Renal cortex interstitium (tissue), 11 donors: ENCODE measurements at regions not wholly inside any gene's neighbourhood (a gene's known extent, or its start where the extent isn't known, plus 50 kb on each side); places are given as distances from the start of the nearest gene placed in this dataset.
"Not testable (repeated sequence)": the region's sequence is repeated elsewhere in the genome, so short reads cannot be mapped to it uniquely, and the experiment has no call there.

ENCODE experiments used
- DNase-seq, 11 donors: peaks; one replicate each; pipeline ENCODE4 v3.0.0-alpha.2; 2013; ENCODE audit warnings: low read depth in 9 of 11, low spot score in 4 of 11; ENCODE audit errors: extremely low read depth in 1 of 11

- DNase-seq = no peak
Measured at GRCh38 chr16:9327253-9327652, 235.8 kb downstream of the HAPSTR1 start.

DNA sequence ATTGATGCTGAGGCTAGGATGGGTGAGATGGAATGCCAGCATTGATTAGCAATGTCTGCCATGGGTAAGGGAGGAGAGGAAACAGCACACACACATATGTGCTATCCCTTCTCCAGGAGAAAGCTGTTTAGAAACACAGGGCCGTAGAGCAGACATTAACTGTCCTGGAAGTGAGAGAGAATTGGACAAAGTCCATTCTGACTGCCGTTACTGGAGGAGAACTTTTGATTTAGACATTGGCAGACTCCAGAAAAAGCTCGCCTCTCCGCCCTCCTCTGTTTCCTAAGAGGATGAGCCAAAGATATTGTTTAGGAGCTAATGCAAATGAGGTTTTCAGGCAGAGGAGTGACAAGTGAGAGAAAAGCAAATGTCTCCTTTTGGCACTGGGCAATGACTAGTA is 237.0 kb downstream of the HAPSTR1 start:
- no peak for DNase-seq

- peak in 3 of 11 donors; percentile 28 to 45 (median 34) for DNase-seq
Measured at GRCh38 chr16:9330095-9330494, 238.7 kb downstream of the HAPSTR1 start.

DNA sequence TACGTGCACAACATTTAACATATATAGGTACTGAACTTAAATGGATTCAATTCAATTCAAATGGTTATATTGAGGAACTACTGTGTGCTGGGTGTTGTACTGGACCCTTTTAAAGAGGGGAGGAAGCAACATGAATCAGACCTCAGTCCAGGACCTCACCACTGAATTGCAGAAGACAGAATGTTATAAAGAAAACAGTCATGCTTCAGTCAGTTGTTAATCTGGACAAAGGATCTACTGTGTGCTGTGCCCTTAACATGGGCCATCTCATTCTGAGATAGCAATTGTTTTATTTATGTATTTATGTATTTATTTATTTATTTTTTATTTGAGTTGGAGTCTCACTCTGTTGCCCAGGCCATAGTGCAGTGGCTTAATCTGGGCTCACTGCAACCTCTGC is 240.1 kb downstream of the HAPSTR1 start:
- DNase-seq = no peak

GRCh38 chr16:9332574-9333148 is 241.2 kb downstream of the HAPSTR1 start:
- DNase-seq = no peak

DNA sequence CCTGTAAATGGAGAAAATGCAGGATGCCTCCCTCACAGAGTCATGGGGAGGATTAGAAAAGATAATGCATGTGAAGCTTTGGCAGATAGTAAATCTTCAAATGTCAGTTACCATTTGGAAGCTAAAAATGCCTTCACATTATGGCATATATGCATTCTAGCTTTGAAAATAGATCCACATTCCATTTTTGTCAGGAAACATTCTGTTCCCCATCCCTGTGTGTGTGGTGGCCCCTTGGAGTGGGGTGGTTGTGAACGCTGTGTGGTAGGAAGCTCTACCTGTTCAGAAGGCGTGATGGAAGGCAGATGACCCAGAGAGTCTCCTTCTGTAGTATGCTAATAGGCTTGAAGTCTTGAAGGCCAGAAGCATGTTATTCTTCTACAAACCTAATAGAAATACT is 242.0 kb downstream of the HAPSTR1 start:
- no peak for DNase-seq

DNA sequence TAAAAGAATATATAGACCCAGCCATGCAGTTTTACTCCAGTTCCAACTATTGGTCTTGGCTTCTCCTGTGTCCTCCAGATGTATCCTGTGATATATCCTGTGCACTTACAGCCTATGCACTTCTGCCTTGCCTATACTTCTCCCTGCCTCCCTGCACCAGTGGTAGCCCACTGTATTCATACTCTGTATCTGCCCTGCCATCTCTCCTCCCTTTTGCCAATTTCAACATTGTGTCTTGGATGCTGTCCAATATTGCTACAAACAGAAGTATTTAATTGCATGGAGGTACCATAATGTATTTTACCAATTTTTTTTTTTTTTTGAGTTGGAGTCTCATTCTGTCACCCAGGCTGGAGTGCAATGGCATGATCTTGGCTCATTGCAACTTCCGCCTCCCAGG is 242.7 kb downstream of the HAPSTR1 start:
- no peak for DNase-seq

GRCh38 chr16:9337308-9338032 is 246.0 kb downstream of the HAPSTR1 start:
- DNase-seq = no peak

- DNase-seq = no peak
Measured at GRCh38 chr16:9338068-9338467, 246.6 kb downstream of the HAPSTR1 start.

DNA sequence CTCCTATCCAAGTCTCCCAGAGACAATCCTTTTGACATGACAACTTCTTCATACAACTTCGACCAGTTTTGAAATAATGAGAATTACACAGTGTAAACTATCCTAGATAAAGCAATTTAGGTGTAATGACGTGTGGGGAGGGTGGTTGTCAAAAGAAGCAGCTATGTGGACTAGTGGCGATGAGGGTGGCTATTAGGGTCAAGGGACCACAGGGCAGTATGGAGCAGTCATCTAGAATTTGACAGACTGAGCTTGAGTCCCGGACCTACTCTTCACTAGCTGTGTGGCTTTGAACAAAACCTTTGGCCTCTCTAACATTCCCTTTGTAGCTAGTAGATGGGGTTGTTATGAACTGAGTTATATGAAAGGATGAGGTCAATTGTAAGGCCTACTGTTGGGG is 247.1 kb downstream of the HAPSTR1 start:
- no peak for DNase-seq

- DNase-seq = no peak
Measured at GRCh38 chr16:9340526-9341256, 249.2 kb downstream of the HAPSTR1 start.

GRCh38 chr16:9343276-9343675 is 251.8 kb downstream of the HAPSTR1 start:
- no peak for DNase-seq

DNA sequence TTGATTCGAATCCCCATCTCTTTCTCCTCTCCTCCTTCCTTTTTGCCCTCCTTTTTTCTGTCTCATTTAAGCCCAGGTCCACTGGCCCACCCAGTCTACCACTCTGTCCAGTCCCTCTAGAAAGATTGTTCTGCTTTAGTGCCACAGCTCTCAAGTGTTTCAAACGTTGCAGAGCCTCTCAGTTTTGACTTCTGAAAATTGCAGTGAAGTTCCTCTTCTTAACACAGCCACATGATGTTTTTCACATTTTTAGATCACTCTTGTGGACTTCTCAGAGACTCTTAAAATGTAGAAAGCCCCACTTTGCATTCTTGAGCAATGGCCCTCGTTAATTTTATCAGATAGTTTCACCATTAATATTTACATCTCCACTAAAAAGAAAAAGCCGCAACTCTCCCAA is 253.1 kb downstream of the HAPSTR1 start:
- DNase-seq = no peak

GRCh38 chr16:9345046-9345445 is 253.6 kb downstream of the HAPSTR1 start:
- DNase-seq = no peak

GRCh38 chr16:9345880-9346279 is 254.4 kb downstream of the HAPSTR1 start:
- no peak for DNase-seq

- no peak for DNase-seq
Measured at GRCh38 chr16:9348912-9349311, 257.5 kb downstream of the HAPSTR1 start.

- DNase-seq = not testable (repeated sequence)
Measured at GRCh38 chr16:9349373-9349960, 258.0 kb downstream of the HAPSTR1 start.

DNA sequence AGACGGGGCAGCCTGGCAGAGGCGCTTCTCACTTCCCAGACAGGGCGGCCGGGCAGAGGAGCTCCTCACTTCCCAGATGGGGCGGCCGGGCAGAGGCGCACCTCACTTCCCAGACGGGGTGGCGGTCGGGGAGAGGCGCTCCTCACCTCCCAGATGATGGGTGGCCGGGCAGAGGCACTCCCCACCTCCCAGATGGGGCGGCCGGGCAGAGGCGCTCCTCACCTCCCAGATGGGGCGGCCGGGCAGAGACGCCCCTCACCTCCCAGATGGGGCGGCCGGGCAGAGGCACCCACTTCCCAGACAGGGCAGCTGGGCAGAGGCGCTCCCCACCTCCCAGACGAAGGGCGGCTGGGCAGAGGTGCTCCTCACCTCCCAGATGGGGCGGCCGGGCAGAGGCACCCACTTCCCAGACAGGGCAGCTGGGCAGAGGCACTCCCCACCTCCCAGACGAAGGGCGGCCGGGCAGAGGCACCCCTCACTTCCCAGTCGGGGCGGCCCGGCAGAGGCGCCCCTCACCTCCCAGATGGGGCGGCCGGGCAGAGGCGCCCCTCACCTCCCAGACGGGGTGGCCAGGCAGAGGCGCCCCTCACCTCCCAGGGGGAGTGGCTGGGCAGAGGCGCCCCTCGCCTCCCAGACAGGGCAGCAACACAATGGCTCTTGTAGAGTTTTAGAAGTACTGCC is 258.8 kb downstream of the HAPSTR1 start:
- not testable (repeated sequence) for DNase-seq

- no peak for DNase-seq
Measured at GRCh38 chr16:9351440-9351839, 260.0 kb downstream of the HAPSTR1 start.
